GM18520 (cell line): ENCODE measurements at regions not wholly inside any gene's neighbourhood (a gene's known extent, or its start where the extent isn't known, plus 50 kb on each side); places are given as distances from the start of the nearest gene placed in this dataset.

Experiments
- ATAC-seq: cut with Tn5 transposase; IDR thresholded peaks from one replicate; pipeline ENCODE4 v1.9.1; 2021; ENCODE audit not compliant: unreplicated experiment

GRCh38 chr4:35147761-35148160, 1096.6 kb downstream of the ARAP2 start:
- ATAC-seq, result no peak

GRCh38 chr4:35151816-35152572, 1092.3 kb downstream of the ARAP2 start:
- no peak for ATAC-seq

GRCh38 chr4:35163168-35163567, 1081.1 kb downstream of the ARAP2 start:
- ATAC-seq, result no peak

- no peak for ATAC-seq
Measured at GRCh38 chr4:35164063-35164462, 1080.3 kb downstream of the ARAP2 start.

GRCh38 chr4:35166466-35166865, 1077.8 kb downstream of the ARAP2 start:
- no peak for ATAC-seq

GRCh38 chr4:35167385-35167784, 1076.9 kb downstream of the ARAP2 start:
- ATAC-seq, result no peak

- no peak for ATAC-seq
Measured at GRCh38 chr4:35175487-35175886, 1068.8 kb downstream of the ARAP2 start.

- ATAC-seq, result no peak
Measured at GRCh38 chr4:35175894-35176293, 1068.4 kb downstream of the ARAP2 start.

- ATAC-seq, result no peak
Measured at GRCh38 chr4:35182451-35182850, 1061.9 kb downstream of the ARAP2 start.

- no peak for ATAC-seq
Measured at GRCh38 chr4:35189988-35190613, 1054.2 kb downstream of the ARAP2 start.

GRCh38 chr4:35201403-35201802, 1042.9 kb downstream of the ARAP2 start:
- ATAC-seq, result no peak

GRCh38 chr4:35216636-35217035, 1027.7 kb downstream of the ARAP2 start:
- ATAC-seq, result no peak

GRCh38 chr4:35217331-35217730, 1027.0 kb downstream of the ARAP2 start:
- no peak for ATAC-seq

- no peak for ATAC-seq
Measured at GRCh38 chr4:35228313-35228712, 1016.0 kb downstream of the ARAP2 start.

GRCh38 chr4:35229021-35229420, 1015.3 kb downstream of the ARAP2 start:
- no peak for ATAC-seq

- no peak for ATAC-seq
Measured at GRCh38 chr4:35237924-35238323, 1006.4 kb downstream of the ARAP2 start.

GRCh38 chr4:35238793-35239192, 1005.5 kb downstream of the ARAP2 start:
- ATAC-seq, result no peak

- no peak for ATAC-seq
Measured at GRCh38 chr4:35246493-35246892, 997.8 kb downstream of the ARAP2 start.

- no peak for ATAC-seq
Measured at GRCh38 chr4:35247047-35247446, 997.3 kb downstream of the ARAP2 start.

- ATAC-seq, result no peak
Measured at GRCh38 chr4:35250331-35250730, 994.0 kb downstream of the ARAP2 start.

- no peak for ATAC-seq
Measured at GRCh38 chr4:35250761-35251160, 993.6 kb downstream of the ARAP2 start.

- no peak for ATAC-seq
Measured at GRCh38 chr4:35252071-35252470, 992.2 kb downstream of the ARAP2 start.

GRCh38 chr4:35252866-35253265, 991.4 kb downstream of the ARAP2 start:
- no peak for ATAC-seq
